Neural progenitor cell (in vitro differentiated cells): ENCODE measurements at regions not wholly inside any gene's neighbourhood (a gene's known extent, or its start where the extent isn't known, plus 50 kb on each side); places are given as distances from the start of the nearest gene placed in this dataset.

Experiments used
- DNase-seq: peaks from one replicate; pipeline ENCODE4 v3.0.0-alpha.2; 2016; ENCODE audit warnings: low spot score
- H2AFZ ChIP-seq: fragments of 200-600 bp; sonication (generic); replicated peaks from 2 replicates; pipeline ENCODE4 v1.6.1; 2016; ENCODE audit warnings: antibody characterized with exemption
- H3F3A ChIP-seq: fragments of 200-600 bp; sonication (generic); 2 replicates; pipeline ENCODE4 v1.6.1; 2016; ENCODE audit warnings: antibody characterized with exemption, low read depth
- H3K27ac ChIP-seq: fragments of 200-600 bp; sonication (generic); 2 replicates; pipeline ENCODE4 v1.5.1; 2016; ENCODE audit warnings: mild to moderate bottlenecking
- H3K27me3 ChIP-seq: fragments of 200-600 bp; sonication (generic); 2 replicates; pipeline ENCODE4 v1.6.1; 2016; ENCODE audit warnings: mild to moderate bottlenecking, moderate library complexity
- H3K36me3 ChIP-seq: fragments of 200-600 bp; sonication (generic); 2 replicates; pipeline ENCODE4 v1.5.1; 2016
- H3K4me1 ChIP-seq: fragments of 200-600 bp; sonication (generic); 2 replicates; pipeline ENCODE4 v1.6.1; 2016; ENCODE audit warnings: mixed run types
- H3K4me2 ChIP-seq: fragments of 200-600 bp; sonication (generic); 2 replicates; pipeline ENCODE4 v1.6.1; 2016
- H3K4me3 ChIP-seq: fragments of 200-600 bp; sonication (generic); 2 replicates; pipeline ENCODE4 v1.5.1; 2016
- H3K79me2 ChIP-seq: fragments of 200-600 bp; sonication (generic); 2 replicates; pipeline ENCODE4 v1.6.1; 2016; ENCODE audit warnings: low read depth
- H3K9ac ChIP-seq: fragments of 200-600 bp; sonication (generic); 2 replicates; pipeline ENCODE4 v1.6.1; 2016
- H3K9me3 ChIP-seq: fragments of 200-600 bp; sonication (generic); 2 replicates; pipeline ENCODE4 v1.5.1; 2016; ENCODE audit warnings: low read depth
- H4K20me1 ChIP-seq: fragments of 200-600 bp; sonication (generic); 2 replicates; pipeline ENCODE4 v1.6.1; 2016; ENCODE audit warnings: low read depth
- H3K27ac Mint-ChIP-seq: 3 replicates; pipeline ENCODE4 v1.8.0; 2021; ENCODE audit warnings: mixed read lengths
- H3K27me3 Mint-ChIP-seq: 2 replicates; pipeline ENCODE4 v1.8.0; 2022; ENCODE audit warnings: low read depth, mild to moderate bottlenecking, inconsistent platforms, moderate library complexity, mixed read lengths; ENCODE audit not compliant: insufficient read depth
- H3K36me3 Mint-ChIP-seq: 3 replicates; pipeline ENCODE4 v1.8.0; 2021; ENCODE audit warnings: mixed read lengths
- H3K4me1 Mint-ChIP-seq: 3 replicates; pipeline ENCODE4 v1.8.0; 2021; ENCODE audit warnings: mixed read lengths
- H3K4me3 Mint-ChIP-seq: 3 replicates; pipeline ENCODE4 v1.8.0; 2021; ENCODE audit warnings: mild to moderate bottlenecking, moderate library complexity, mixed read lengths
- H3K9me3 Mint-ChIP-seq: 3 replicates; pipeline ENCODE4 v1.8.0; 2020; ENCODE audit warnings: mixed read lengths
- CTCF ChIP-seq: fragments of 200-600 bp; sonication (generic); IDR thresholded peaks from 2 replicates; pipeline ENCODE4 v1.5.1; 2017; ENCODE audit warnings: antibody characterized with exemption, mild to moderate bottlenecking
- EZH2 ChIP-seq: fragments of 200-600 bp; sonication (generic); IDR thresholded peaks from 2 replicates; pipeline ENCODE4 v1.6.1; 2017; ENCODE audit warnings: antibody characterized with exemption, mild to moderate bottlenecking, moderate library complexity
- EZH2phosphoT487 ChIP-seq: fragments of 200-600 bp; sonication (generic); IDR thresholded peaks from 2 replicates; pipeline ENCODE4 v1.6.1; 2017; ENCODE audit warnings: antibody characterized with exemption

- Histone ChIP-seq H3K79me2 (no peaks in the 10 kb centered on the region), H3K4me3 (no peak overlapping the region), H3K4me2 (no peak overlapping the region), H3K27me3 (no peaks in the 10 kb centered on the region), H2AFZ (no peak overlapping the region), H3K27ac (no peak overlapping the region), H3K36me3 (no peaks in the 10 kb centered on the region), H3K9me3 (no peaks in the 10 kb centered on the region), H4K20me1 (no peaks in the 10 kb centered on the region), H3K4me1 (peaks cover 6% of the 10 kb centered on the region), H3F3A (peaks cover 2% of the 10 kb centered on the region), H3K9ac (no peak overlapping the region)
- no peak overlapping the region for H3K27ac Mint-ChIP-seq
- no peaks in the 10 kb centered on the region for H3K36me3 Mint-ChIP-seq
- peaks cover 7% of the 10 kb centered on the region for H3K9me3 Mint-ChIP-seq
- H3K4me1 Mint-ChIP-seq, result peaks cover 11% of the 10 kb centered on the region
- DNase-seq, result no peak
- H3K27me3 Mint-ChIP-seq, result no peaks in the 10 kb centered on the region
- TF ChIP-seq EZH2 (no peak), EZH2phosphoT487 (no peak), CTCF (no peak)
- no peak overlapping the region for H3K4me3 Mint-ChIP-seq
Observed at GRCh38 chr9:108277216-108277615, 578.6 kb downstream of the ACTL7B start.

GRCh38 chr9:108275906-108276305 lies 579.9 kb downstream of the ACTL7B start:
- no peak overlapping the region for H2AFZ ChIP-seq
- H3K36me3 ChIP-seq, result no peaks in the 10 kb centered on the region
- H3K9me3 ChIP-seq, result no peaks in the 10 kb centered on the region
- no peak overlapping the region for H3K4me2 ChIP-seq
- no peaks in the 10 kb centered on the region for H4K20me1 ChIP-seq
- Mint-ChIP-seq H3K4me1 (peaks cover 24% of the 10 kb centered on the region), H3K4me3 (no peak overlapping the region), H3K9me3 (peaks cover 7% of the 10 kb centered on the region), H3K27ac (no peak overlapping the region), H3K27me3 (no peaks in the 10 kb centered on the region), H3K36me3 (no peaks in the 10 kb centered on the region)
- H3K27ac ChIP-seq, result no peak overlapping the region
- H3K4me3 ChIP-seq, result no peak overlapping the region
- H3K27me3 ChIP-seq, result no peaks in the 10 kb centered on the region
- no peaks in the 10 kb centered on the region for H3K79me2 ChIP-seq
- DNase-seq, result no peak
- H3F3A ChIP-seq, result peaks cover 14% of the 10 kb centered on the region
- no peak overlapping the region for H3K9ac ChIP-seq
- H3K4me1 ChIP-seq, result peaks cover 17% of the 10 kb centered on the region
- TF ChIP-seq EZH2phosphoT487 (no peak), CTCF (no peak), EZH2 (no peak)

- no peak overlapping the region for H3K27ac Mint-ChIP-seq
- no peak overlapping the region for H3K27ac ChIP-seq
- H3K9me3 Mint-ChIP-seq, result peaks cover 7% of the 10 kb centered on the region
- H3K9me3 ChIP-seq, result no peaks in the 10 kb centered on the region
- no peaks in the 10 kb centered on the region for H4K20me1 ChIP-seq
- H3K36me3 Mint-ChIP-seq, result no peaks in the 10 kb centered on the region
- TF ChIP-seq EZH2phosphoT487, result no peak
- peaks cover 14% of the 10 kb centered on the region for H3F3A ChIP-seq
- no peak overlapping the region for H3K4me2 ChIP-seq
- H3K79me2 ChIP-seq, result no peaks in the 10 kb centered on the region
- H2AFZ ChIP-seq, result no peak overlapping the region
- DNase-seq, result no peak
- peaks cover 17% of the 10 kb centered on the region for H3K4me1 ChIP-seq
- H3K27me3 ChIP-seq, result no peaks in the 10 kb centered on the region
- no peaks in the 10 kb centered on the region for H3K27me3 Mint-ChIP-seq
- H3K9ac ChIP-seq, result no peak overlapping the region
- no peak overlapping the region for H3K4me3 ChIP-seq
- H3K4me1 Mint-ChIP-seq, result peaks cover 28% of the 10 kb centered on the region
- H3K4me3 Mint-ChIP-seq, result no peak overlapping the region
- no peaks in the 10 kb centered on the region for H3K36me3 ChIP-seq
Observed at GRCh38 chr9:108274971-108275370, 580.8 kb downstream of the ACTL7B start.

GRCh38 chr9:108273988-108274387 lies 581.8 kb downstream of the ACTL7B start:
- H3K4me2 ChIP-seq, result no peak overlapping the region
- no peak overlapping the region for H3K4me3 ChIP-seq
- TF ChIP-seq CTCF, result no peak
- no peak for TF ChIP-seq EZH2phosphoT487
- no peak for TF ChIP-seq EZH2
- H3K27ac ChIP-seq, result no peak overlapping the region
- H3F3A ChIP-seq, result peaks cover 14% of the 10 kb centered on the region
- H3K9ac ChIP-seq, result no peak overlapping the region
- DNase-seq, result no peak
- H3K4me1 Mint-ChIP-seq, result peaks cover 28% of the 10 kb centered on the region
- H3K4me1 ChIP-seq, result peaks cover 17% of the 10 kb centered on the region
- peaks cover 7% of the 10 kb centered on the region for H3K9me3 Mint-ChIP-seq
- H3K36me3 Mint-ChIP-seq, result no peaks in the 10 kb centered on the region
- H3K4me3 Mint-ChIP-seq, result no peak overlapping the region
- H2AFZ ChIP-seq, result no peak overlapping the region
- H3K27me3 Mint-ChIP-seq, result no peaks in the 10 kb centered on the region
- H3K27me3 ChIP-seq, result no peaks in the 10 kb centered on the region
- no peaks in the 10 kb centered on the region for H3K9me3 ChIP-seq
- H4K20me1 ChIP-seq, result no peaks in the 10 kb centered on the region
- no peak overlapping the region for H3K27ac Mint-ChIP-seq
- H3K79me2 ChIP-seq, result no peaks in the 10 kb centered on the region
- H3K36me3 ChIP-seq, result no peaks in the 10 kb centered on the region
